SK-N-SH treated with all-trans-retinoic acid at 6 μM for 48 hours (cell line): ENCODE measurements at regions not wholly inside any gene's neighbourhood (a gene's known extent, or its start where the extent isn't known, plus 50 kb on each side); places are given as distances from the start of the nearest gene placed in this dataset.

Experiments
- CREB5 ChIP-seq: fragments of 250-450 bp; sonication (Bioruptor Pico); IDR thresholded peaks from 2 replicates; pipeline ENCODE4 v1.5.1; 2020; ENCODE audit warnings: low read depth, mild to moderate bottlenecking, moderate library complexity
- ESRRG ChIP-seq: fragments of 250-450 bp; sonication (Bioruptor Pico); IDR thresholded peaks from 2 replicates; pipeline ENCODE4 v1.6.1; 2021; ENCODE audit warnings: mild to moderate bottlenecking
- GLIS3 ChIP-seq: fragments of 250-450 bp; sonication (Bioruptor Pico); IDR thresholded peaks from 2 replicates; pipeline ENCODE4 v1.5.0; 2020; ENCODE audit warnings: mild to moderate bottlenecking, moderate library complexity
- PPARA ChIP-seq: fragments of 250-450 bp; sonication (Bioruptor Pico); IDR thresholded peaks from 2 replicates; pipeline ENCODE4 v1.5.0; 2020; ENCODE audit warnings: mild to moderate bottlenecking, borderline replicate concordance
- RARB ChIP-seq: fragments of 250-450 bp; sonication (Bioruptor Pico); IDR thresholded peaks from 2 replicates; pipeline ENCODE4 v1.8.0; 2021; ENCODE audit warnings: mild to moderate bottlenecking, moderate library complexity
- TCF4 ChIP-seq: fragments of 250-450 bp; sonication (Bioruptor Pico); IDR thresholded peaks from 2 replicates; pipeline ENCODE4 v1.8.0; 2021; ENCODE audit warnings: mild to moderate bottlenecking, moderate library complexity, borderline replicate concordance
- ZFP30 ChIP-seq: fragments of 450-650 bp; formaldehyde crosslinking; IDR thresholded peaks from 2 replicates; pipeline ENCODE4 v1.5.0; 2022; ENCODE audit warnings: mild to moderate bottlenecking, moderate library complexity
- TF ChIP-seq, protein P1 (sequence below): fragments of 250-450 bp; sonication (Bioruptor Pico); IDR thresholded peaks from 2 replicates; pipeline ENCODE4 v1.8.0; 2020; ENCODE audit warnings: mild to moderate bottlenecking, moderate library complexity, borderline replicate concordance
- TF ChIP-seq, protein P2 (sequence below): fragments of 250-450 bp; sonication (Bioruptor Pico); IDR thresholded peaks from 2 replicates; pipeline ENCODE4 v1.5.0; 2020; ENCODE audit warnings: mild to moderate bottlenecking, moderate library complexity

GRCh38 chr9:87148331-87149104 is 201.2 kb upstream of the GAS1 start:
- no peak for TF ChIP-seq PPARA (CRISPR knock-in tag)
- no peak for TF ChIP-seq ESRRG
- TF ChIP-seq RARB (CRISPR knock-in tag): no peak
- TF ChIP-seq TCF4 (CRISPR knock-in tag): no peak; the same call in 1 of the 2 replicates
- TF ChIP-seq, protein P1, sequence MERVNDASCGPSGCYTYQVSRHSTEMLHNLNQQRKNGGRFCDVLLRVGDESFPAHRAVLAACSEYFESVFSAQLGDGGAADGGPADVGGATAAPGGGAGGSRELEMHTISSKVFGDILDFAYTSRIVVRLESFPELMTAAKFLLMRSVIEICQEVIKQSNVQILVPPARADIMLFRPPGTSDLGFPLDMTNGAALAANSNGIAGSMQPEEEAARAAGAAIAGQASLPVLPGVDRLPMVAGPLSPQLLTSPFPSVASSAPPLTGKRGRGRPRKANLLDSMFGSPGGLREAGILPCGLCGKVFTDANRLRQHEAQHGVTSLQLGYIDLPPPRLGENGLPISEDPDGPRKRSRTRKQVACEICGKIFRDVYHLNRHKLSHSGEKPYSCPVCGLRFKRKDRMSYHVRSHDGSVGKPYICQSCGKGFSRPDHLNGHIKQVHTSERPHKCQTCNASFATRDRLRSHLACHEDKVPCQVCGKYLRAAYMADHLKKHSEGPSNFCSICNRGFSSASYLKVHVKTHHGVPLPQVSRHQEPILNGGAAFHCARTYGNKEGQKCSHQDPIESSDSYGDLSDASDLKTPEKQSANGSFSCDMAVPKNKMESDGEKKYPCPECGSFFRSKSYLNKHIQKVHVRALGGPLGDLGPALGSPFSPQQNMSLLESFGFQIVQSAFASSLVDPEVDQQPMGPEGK (CRISPR knock-in tag): no peak
- TF ChIP-seq CREB5 (CRISPR knock-in tag): no peak
- no peak for TF ChIP-seq ZFP30 (CRISPR knock-in tag)
- TF ChIP-seq, protein P2, sequence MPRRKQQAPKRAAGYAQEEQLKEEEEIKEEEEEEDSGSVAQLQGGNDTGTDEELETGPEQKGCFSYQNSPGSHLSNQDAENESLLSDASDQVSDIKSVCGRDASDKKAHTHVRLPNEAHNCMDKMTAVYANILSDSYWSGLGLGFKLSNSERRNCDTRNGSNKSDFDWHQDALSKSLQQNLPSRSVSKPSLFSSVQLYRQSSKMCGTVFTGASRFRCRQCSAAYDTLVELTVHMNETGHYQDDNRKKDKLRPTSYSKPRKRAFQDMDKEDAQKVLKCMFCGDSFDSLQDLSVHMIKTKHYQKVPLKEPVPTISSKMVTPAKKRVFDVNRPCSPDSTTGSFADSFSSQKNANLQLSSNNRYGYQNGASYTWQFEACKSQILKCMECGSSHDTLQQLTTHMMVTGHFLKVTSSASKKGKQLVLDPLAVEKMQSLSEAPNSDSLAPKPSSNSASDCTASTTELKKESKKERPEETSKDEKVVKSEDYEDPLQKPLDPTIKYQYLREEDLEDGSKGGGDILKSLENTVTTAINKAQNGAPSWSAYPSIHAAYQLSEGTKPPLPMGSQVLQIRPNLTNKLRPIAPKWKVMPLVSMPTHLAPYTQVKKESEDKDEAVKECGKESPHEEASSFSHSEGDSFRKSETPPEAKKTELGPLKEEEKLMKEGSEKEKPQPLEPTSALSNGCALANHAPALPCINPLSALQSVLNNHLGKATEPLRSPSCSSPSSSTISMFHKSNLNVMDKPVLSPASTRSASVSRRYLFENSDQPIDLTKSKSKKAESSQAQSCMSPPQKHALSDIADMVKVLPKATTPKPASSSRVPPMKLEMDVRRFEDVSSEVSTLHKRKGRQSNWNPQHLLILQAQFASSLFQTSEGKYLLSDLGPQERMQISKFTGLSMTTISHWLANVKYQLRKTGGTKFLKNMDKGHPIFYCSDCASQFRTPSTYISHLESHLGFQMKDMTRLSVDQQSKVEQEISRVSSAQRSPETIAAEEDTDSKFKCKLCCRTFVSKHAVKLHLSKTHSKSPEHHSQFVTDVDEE: no peak
- no peak for TF ChIP-seq GLIS3 (CRISPR knock-in tag)
